ENCODE measurements at regions not wholly inside any gene's neighbourhood (a gene's known extent, or its start where the extent isn't known, plus 50 kb on each side); places are given as distances from the start of the nearest gene placed in this dataset.

GRCh38 chr5:17443333-17444130 is 54.5 kb upstream of the TAF11L2 start:
- Histone ChIP-seq H3K9ac (ENCODE audit: low read length) (no peak overlapping the region), H3K9me3 (ENCODE audit: control insufficient read depth, low read length) (no peaks in the 10 kb centered on the region), H3K27me3 (ENCODE audit: control insufficient read depth, insufficient read depth, low read length) (no peaks in the 10 kb centered on the region), H3K4me1 (ENCODE audit: control insufficient read depth, insufficient read depth, low read length) (peaks cover 20% of the 10 kb centered on the region), H3K4me3 (ENCODE audit: low read length) (no peak overlapping the region), H3K36me3 (ENCODE audit: control insufficient read depth, insufficient read depth, low read length) (no peaks in the 10 kb centered on the region)

- H3K9ac ChIP-seq (ENCODE audit: low read length) = no peak overlapping the region
- H3K9me3 ChIP-seq (ENCODE audit: control insufficient read depth, low read length) = no peaks in the 10 kb centered on the region
- H3K4me3 ChIP-seq (ENCODE audit: low read length) = no peak overlapping the region
- H3K27me3 ChIP-seq (ENCODE audit: control insufficient read depth, insufficient read depth, low read length) = no peaks in the 10 kb centered on the region
- H3K36me3 ChIP-seq (ENCODE audit: control insufficient read depth, insufficient read depth, low read length) = no peaks in the 10 kb centered on the region
- H3K4me1 ChIP-seq (ENCODE audit: control insufficient read depth, insufficient read depth, low read length) = peaks cover 20% of the 10 kb centered on the region
Measured at GRCh38 chr5:17444496-17444895, 53.5 kb upstream of the TAF11L2 start.

- no peak overlapping the region for H3K4me3 ChIP-seq (ENCODE audit: low read length)
- H3K9me3 ChIP-seq (ENCODE audit: control insufficient read depth, low read length) = no peaks in the 10 kb centered on the region
- H3K27me3 ChIP-seq (ENCODE audit: control insufficient read depth, insufficient read depth, low read length) = no peaks in the 10 kb centered on the region
- no peak overlapping the region for H3K9ac ChIP-seq (ENCODE audit: low read length)
- H3K4me1 ChIP-seq (ENCODE audit: control insufficient read depth, insufficient read depth, low read length) = peaks cover 20% of the 10 kb centered on the region
- no peaks in the 10 kb centered on the region for H3K36me3 ChIP-seq (ENCODE audit: control insufficient read depth, insufficient read depth, low read length)
Measured at GRCh38 chr5:17445185-17445584, 52.8 kb upstream of the TAF11L2 start.

Data from mucosa of stomach (tissue), 1 donor.